GM23338 (cell line): ENCODE measurements at regions not wholly inside any gene's neighbourhood (a gene's known extent, or its start where the extent isn't known, plus 50 kb on each side); places are given as distances from the start of the nearest gene placed in this dataset.

Source experiments
- ATAC-seq: fragments of 200-7000 bp; cut with Tn5 transposase; 3 replicates; pipeline ENCODE4 v1.9.1; 2020
- DNase-seq: peaks from one replicate; pipeline ENCODE4 v3.0.0-alpha.2; 2015; ENCODE audit warnings: low spot score
- H2AFZ ChIP-seq: fragments of 200-600 bp; sonication (generic); 2 replicates; pipeline ENCODE4 v1.8.0; 2016; ENCODE audit warnings: antibody characterized with exemption, mild to moderate bottlenecking, moderate library complexity
- H3F3A ChIP-seq: fragments of 200-600 bp; sonication (generic); replicated peaks from 2 replicates; pipeline ENCODE4 v1.8.0; 2017; ENCODE audit warnings: antibody characterized with exemption, mixed run types, low read depth
- H3K27ac ChIP-seq: fragments of 200-600 bp; sonication (generic); 2 replicates; pipeline ENCODE4 v1.6.1; 2016; ENCODE audit warnings: low read depth
- H3K27me3 ChIP-seq: fragments of 200-600 bp; sonication (generic); 2 replicates; pipeline ENCODE4 v1.8.0; 2016; ENCODE audit warnings: mild to moderate bottlenecking, mixed run types, moderate library complexity; ENCODE audit not compliant: insufficient read depth
- H3K36me3 ChIP-seq: fragments of 200-600 bp; sonication (generic); 2 replicates; pipeline ENCODE4 v1.8.0; 2016; ENCODE audit warnings: mild to moderate bottlenecking; ENCODE audit not compliant: insufficient read depth
- H3K4me1 ChIP-seq: fragments of 200-600 bp; sonication (generic); 2 replicates; pipeline ENCODE4 v1.8.0; 2016; ENCODE audit warnings: mild to moderate bottlenecking, moderate library complexity; ENCODE audit not compliant: insufficient read depth
- H3K4me2 ChIP-seq: fragments of 200-600 bp; sonication (generic); 2 replicates; pipeline ENCODE4 v1.7.1; 2017; ENCODE audit warnings: mixed run types
- H3K4me3 ChIP-seq: fragments of 200-600 bp; sonication (generic); 2 replicates; pipeline ENCODE4 v1.6.1; 2016; ENCODE audit warnings: mixed run types
- H3K79me2 ChIP-seq: fragments of 200-600 bp; sonication (generic); replicated peaks from 2 replicates; pipeline ENCODE4 v1.8.0; 2017; ENCODE audit warnings: mild to moderate bottlenecking; ENCODE audit not compliant: insufficient read depth
- H3K9me2 ChIP-seq: fragments of 200-600 bp; sonication (generic); 2 replicates; pipeline ENCODE4 v1.8.0; 2017; ENCODE audit not compliant: insufficient read depth
- H4K20me1 ChIP-seq: fragments of 200-600 bp; sonication (generic); replicated peaks from 2 replicates; pipeline ENCODE4 v1.8.0; 2017; ENCODE audit warnings: mild to moderate bottlenecking; ENCODE audit not compliant: insufficient read depth
- H3K27ac Mint-ChIP-seq: 2 replicates; pipeline ENCODE4 v1.8.0; 2020; ENCODE audit warnings: inconsistent platforms, mild to moderate bottlenecking, moderate library complexity, mixed read lengths
- H3K27me3 Mint-ChIP-seq: 3 replicates; pipeline ENCODE4 v1.8.0; 2022; ENCODE audit warnings: low read depth, mild to moderate bottlenecking, moderate library complexity, mixed read lengths, inconsistent platforms; ENCODE audit not compliant: insufficient read depth, poor library complexity
- H3K36me3 Mint-ChIP-seq: 3 replicates; pipeline ENCODE4 v1.8.0; 2021; ENCODE audit warnings: low read depth, mild to moderate bottlenecking, inconsistent platforms, moderate library complexity, mixed read lengths
- H3K4me1 Mint-ChIP-seq: 3 replicates; pipeline ENCODE4 v1.8.0; 2020; ENCODE audit warnings: mild to moderate bottlenecking, inconsistent platforms, mixed read lengths
- H3K4me3 Mint-ChIP-seq: 3 replicates; pipeline ENCODE4 v1.8.0; 2021; ENCODE audit warnings: moderate library complexity, mild to moderate bottlenecking, inconsistent platforms, mixed read lengths
- H3K9me3 Mint-ChIP-seq: 3 replicates; pipeline ENCODE4 v1.8.0; 2020; ENCODE audit warnings: moderate library complexity, mild to moderate bottlenecking, inconsistent platforms, mixed read lengths
- EZH2 ChIP-seq: fragments of 200-600 bp; sonication (generic); IDR thresholded peaks from one replicate; pipeline ENCODE4 v1.8.0; 2017; ENCODE audit warnings: antibody characterized with exemption, mild to moderate bottlenecking, low read depth; ENCODE audit not compliant: unreplicated experiment
- EZH2phosphoT487 ChIP-seq: fragments of 200-600 bp; sonication (generic); IDR thresholded peaks from one replicate; pipeline ENCODE4 v1.8.1; 2018; ENCODE audit warnings: antibody characterized with exemption; ENCODE audit not compliant: unreplicated experiment
- JUNB ChIP-seq: IDR thresholded peaks from one replicate; pipeline ENCODE4 v1.6.1; 2016; ENCODE audit warnings: antibody characterized with exemption; ENCODE audit not compliant: unreplicated experiment
- NANOG ChIP-seq: IDR thresholded peaks from 2 replicates; pipeline ENCODE4 v1.6.1; 2016; ENCODE audit warnings: antibody characterized with exemption, borderline replicate concordance
- STAT1 ChIP-seq: IDR thresholded peaks from one replicate; pipeline ENCODE4 v1.6.1; 2016; ENCODE audit warnings: antibody characterized with exemption; ENCODE audit not compliant: unreplicated experiment
- TF ChIP-seq, protein P1 (sequence below): fragments of 250-450 bp; sonication (Bioruptor Pico); IDR thresholded peaks from 2 replicates; pipeline ENCODE4 v1.5.0; 2020; ENCODE audit warnings: mild to moderate bottlenecking, moderate library complexity
- TF ChIP-seq, protein P2 (sequence below): IDR thresholded peaks from 2 replicates; pipeline ENCODE4 v1.6.1; 2016; ENCODE audit warnings: antibody characterized with exemption
- TF ChIP-seq, protein P3 (sequence below), 2 experiments: fragments of 200-600 bp in 1 of 2; sonication (generic) in 1 of 2; conservative IDR thresholded peaks; 2 replicates each; pipeline versions ENCODE4 v1.5.1 to v1.6.1; 2016 to 2017; ENCODE audit warnings: antibody characterized with exemption in 2 of 2, low read depth in 2 of 2, mild to moderate bottlenecking in 2 of 2, moderate library complexity in 1 of 2

DNA sequence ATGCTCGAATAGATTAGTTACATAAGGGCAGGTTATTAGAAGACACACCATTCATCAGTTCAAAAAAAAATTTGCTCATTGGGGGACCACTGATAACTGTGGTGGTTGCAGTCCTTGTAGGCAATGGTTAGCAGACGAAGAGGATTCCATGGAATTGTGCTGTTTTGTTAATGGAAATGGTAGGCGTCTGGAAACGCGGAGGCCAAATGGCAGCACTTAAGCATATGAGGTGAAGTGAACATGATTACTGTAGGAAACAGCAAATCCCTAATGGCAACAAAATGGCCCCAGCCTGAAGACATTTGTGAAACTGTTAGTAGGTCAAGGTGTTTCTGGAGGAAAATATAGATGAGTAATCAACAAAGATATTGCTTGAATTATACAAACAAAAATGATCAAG, 535.4 kb upstream of the PTPRD start (continued):
- TF ChIP-seq, protein P1, sequence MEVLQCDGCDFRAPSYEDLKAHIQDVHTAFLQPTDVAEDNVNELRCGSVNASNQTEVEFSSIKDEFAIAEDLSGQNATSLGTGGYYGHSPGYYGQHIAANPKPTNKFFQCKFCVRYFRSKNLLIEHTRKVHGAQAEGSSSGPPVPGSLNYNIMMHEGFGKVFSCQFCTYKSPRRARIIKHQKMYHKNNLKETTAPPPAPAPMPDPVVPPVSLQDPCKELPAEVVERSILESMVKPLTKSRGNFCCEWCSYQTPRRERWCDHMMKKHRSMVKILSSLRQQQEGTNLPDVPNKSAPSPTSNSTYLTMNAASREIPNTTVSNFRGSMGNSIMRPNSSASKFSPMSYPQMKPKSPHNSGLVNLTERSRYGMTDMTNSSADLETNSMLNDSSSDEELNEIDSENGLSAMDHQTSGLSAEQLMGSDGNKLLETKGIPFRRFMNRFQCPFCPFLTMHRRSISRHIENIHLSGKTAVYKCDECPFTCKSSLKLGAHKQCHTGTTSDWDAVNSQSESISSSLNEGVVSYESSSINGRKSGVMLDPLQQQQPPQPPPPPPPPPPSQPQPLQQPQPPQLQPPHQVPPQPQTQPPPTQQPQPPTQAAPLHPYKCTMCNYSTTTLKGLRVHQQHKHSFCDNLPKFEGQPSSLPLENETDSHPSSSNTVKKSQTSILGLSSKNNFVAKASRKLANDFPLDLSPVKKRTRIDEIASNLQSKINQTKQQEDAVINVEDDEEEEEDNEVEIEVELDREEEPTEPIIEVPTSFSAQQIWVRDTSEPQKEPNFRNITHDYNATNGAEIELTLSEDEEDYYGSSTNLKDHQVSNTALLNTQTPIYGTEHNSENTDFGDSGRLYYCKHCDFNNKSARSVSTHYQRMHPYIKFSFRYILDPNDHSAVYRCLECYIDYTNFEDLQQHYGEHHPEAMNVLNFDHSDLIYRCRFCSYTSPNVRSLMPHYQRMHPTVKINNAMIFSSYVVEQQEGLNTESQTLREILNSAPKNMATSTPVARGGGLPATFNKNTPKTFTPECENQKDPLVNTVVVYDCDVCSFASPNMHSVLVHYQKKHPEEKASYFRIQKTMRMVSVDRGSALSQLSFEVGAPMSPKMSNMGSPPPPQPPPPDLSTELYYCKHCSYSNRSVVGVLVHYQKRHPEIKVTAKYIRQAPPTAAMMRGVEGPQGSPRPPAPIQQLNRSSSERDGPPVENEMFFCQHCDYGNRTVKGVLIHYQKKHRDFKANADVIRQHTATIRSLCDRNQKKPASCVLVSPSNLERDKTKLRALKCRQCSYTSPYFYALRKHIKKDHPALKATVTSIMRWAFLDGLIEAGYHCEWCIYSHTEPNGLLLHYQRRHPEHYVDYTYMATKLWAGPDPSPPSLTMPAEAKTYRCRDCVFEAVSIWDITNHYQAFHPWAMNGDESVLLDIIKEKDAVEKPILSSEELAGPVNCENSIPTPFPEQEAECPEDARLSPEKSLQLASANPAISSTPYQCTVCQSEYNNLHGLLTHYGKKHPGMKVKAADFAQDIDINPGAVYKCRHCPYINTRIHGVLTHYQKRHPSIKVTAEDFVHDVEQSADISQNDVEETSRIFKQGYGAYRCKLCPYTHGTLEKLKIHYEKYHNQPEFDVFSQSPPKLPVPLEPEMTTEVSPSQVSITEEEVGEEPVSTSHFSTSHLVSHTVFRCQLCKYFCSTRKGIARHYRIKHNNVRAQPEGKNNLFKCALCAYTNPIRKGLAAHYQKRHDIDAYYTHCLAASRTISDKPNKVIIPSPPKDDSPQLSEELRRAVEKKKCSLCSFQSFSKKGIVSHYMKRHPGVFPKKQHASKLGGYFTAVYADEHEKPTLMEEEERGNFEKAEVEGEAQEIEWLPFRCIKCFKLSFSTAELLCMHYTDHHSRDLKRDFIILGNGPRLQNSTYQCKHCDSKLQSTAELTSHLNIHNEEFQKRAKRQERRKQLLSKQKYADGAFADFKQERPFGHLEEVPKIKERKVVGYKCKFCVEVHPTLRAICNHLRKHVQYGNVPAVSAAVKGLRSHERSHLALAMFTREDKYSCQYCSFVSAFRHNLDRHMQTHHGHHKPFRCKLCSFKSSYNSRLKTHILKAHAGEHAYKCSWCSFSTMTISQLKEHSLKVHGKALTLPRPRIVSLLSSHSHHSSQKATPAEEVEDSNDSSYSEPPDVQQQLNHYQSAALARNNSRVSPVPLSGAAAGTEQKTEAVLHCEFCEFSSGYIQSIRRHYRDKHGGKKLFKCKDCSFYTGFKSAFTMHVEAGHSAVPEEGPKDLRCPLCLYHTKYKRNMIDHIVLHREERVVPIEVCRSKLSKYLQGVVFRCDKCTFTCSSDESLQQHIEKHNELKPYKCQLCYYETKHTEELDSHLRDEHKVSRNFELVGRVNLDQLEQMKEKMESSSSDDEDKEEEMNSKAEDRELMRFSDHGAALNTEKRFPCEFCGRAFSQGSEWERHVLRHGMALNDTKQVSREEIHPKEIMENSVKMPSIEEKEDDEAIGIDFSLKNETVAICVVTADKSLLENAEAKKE (CRISPR knock-in tag), result no peak
- TF ChIP-seq, protein P2, sequence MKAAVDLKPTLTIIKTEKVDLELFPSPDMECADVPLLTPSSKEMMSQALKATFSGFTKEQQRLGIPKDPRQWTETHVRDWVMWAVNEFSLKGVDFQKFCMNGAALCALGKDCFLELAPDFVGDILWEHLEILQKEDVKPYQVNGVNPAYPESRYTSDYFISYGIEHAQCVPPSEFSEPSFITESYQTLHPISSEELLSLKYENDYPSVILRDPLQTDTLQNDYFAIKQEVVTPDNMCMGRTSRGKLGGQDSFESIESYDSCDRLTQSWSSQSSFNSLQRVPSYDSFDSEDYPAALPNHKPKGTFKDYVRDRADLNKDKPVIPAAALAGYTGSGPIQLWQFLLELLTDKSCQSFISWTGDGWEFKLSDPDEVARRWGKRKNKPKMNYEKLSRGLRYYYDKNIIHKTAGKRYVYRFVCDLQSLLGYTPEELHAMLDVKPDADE, result no peak
- TF ChIP-seq EZH2, result no peak
- no peak for TF ChIP-seq EZH2phosphoT487
- TF ChIP-seq JUNB, result no peak
- TF ChIP-seq NANOG, result no peak

DNA sequence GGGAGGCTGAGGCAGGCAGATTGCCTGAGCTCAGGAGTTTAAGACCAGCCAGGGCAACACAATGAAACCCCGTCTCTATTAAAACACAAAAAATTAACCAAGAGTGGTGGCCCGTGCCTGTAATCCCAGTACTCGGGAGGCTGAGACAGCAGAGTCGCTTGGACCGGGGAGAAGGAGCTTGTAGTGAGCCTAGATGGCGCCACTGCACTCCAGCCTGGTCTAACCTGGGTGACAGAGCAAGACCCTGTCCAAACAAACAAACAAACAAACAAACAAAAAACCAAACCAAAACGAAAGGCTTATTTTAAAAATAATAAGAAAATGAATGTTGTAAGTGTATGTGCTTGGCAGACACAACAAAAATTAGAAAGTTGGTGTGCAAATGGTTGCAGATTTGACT, 536.3 kb upstream of the PTPRD start:
- Mint-ChIP-seq H3K9me3 (no peaks in the 10 kb centered on the region), H3K4me1 (no peaks in the 10 kb centered on the region), H3K27me3 (no peaks in the 10 kb centered on the region), H3K27ac (no peak overlapping the region), H3K4me3 (no peak overlapping the region), H3K36me3 (no peaks in the 10 kb centered on the region)
- no peaks in the 10 kb centered on the region for H3K9me2 ChIP-seq
- H3K27me3 ChIP-seq, result no peaks in the 10 kb centered on the region
- TF ChIP-seq STAT1, result no peak
- TF ChIP-seq, protein P3, sequence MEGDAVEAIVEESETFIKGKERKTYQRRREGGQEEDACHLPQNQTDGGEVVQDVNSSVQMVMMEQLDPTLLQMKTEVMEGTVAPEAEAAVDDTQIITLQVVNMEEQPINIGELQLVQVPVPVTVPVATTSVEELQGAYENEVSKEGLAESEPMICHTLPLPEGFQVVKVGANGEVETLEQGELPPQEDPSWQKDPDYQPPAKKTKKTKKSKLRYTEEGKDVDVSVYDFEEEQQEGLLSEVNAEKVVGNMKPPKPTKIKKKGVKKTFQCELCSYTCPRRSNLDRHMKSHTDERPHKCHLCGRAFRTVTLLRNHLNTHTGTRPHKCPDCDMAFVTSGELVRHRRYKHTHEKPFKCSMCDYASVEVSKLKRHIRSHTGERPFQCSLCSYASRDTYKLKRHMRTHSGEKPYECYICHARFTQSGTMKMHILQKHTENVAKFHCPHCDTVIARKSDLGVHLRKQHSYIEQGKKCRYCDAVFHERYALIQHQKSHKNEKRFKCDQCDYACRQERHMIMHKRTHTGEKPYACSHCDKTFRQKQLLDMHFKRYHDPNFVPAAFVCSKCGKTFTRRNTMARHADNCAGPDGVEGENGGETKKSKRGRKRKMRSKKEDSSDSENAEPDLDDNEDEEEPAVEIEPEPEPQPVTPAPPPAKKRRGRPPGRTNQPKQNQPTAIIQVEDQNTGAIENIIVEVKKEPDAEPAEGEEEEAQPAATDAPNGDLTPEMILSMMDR (conservative IDR thresholded peaks at IDR 0.05; ENCODE audit: low read depth in 2 of 2), result peak; percentile 69 to 85
- no peak overlapping the region for H3K27ac ChIP-seq
- H2AFZ ChIP-seq, result peak overlapping the region; percentile 43; the same call in 1 of the 2 replicates
- H3K4me1 ChIP-seq, result no peaks in the 10 kb centered on the region
- no peak overlapping the region for H3K4me3 ChIP-seq
- H3K4me2 ChIP-seq, result no peak overlapping the region
- DNase-seq (peak; percentile 75), ATAC-seq (peak; percentile 95)
- H3K36me3 ChIP-seq, result no peaks in the 10 kb centered on the region
- no peaks in the 10 kb centered on the region for H3F3A ChIP-seq
- H3K79me2 ChIP-seq, result no peaks in the 10 kb centered on the region
- no peaks in the 10 kb centered on the region for H4K20me1 ChIP-seq
